Head of caudate nucleus (tissue), 42 donors: ENCODE measurements at regions not wholly inside any gene's neighbourhood (a gene's known extent, or its start where the extent isn't known, plus 50 kb on each side); places are given as distances from the start of the nearest gene placed in this dataset.
A peak's percentile ranks its signal among the peaks of the same experiment; 100 is the strongest.
"Not testable (repeated sequence)": the region's sequence is repeated elsewhere in the genome, so short reads cannot be mapped to it uniquely, and the experiment has no call there.

Experiments
- DNase-seq, 42 donors: peaks; one replicate each; pipeline versions ENCODE4 v3.0.0 to v3.0.0-alpha.2; 2020 to 2021; ENCODE audit warnings: mixed read lengths in 7 of 42
- intact Hi-C: fragments of 100-400 bp; cut with DNase I; formaldehyde crosslinking; loops from one replicate; pipeline ENCODE4 v1.15.0; 2022

DNA sequence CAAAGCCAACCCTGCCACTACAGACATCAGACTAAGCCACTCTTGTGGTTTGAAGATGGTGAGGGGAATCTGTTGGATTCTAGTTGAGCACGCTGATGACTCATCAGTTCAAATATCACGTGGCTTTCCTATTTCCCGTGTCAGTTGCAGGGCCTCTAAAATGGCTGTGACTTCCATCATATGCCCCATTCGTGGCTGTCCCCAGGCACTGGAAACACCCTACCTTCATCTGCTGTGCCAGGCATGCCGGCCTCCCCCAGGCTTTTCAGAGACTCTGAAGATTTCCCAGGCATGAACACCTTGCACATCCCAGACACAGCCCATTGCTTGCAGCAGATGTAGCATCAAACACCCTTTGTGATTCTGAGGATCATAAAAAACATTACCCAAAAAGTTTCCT lies 659.9 kb downstream of the UQCRFS1 start:
- intact Hi-C loops: no loop called here
- DNase-seq: peak in 1 of 42 donors; percentile 35

GRCh38 chr19:28549680-28550277 lies 663.2 kb downstream of the UQCRFS1 start:
- intact Hi-C loops: no loop called here
- no peak for DNase-seq

DNA sequence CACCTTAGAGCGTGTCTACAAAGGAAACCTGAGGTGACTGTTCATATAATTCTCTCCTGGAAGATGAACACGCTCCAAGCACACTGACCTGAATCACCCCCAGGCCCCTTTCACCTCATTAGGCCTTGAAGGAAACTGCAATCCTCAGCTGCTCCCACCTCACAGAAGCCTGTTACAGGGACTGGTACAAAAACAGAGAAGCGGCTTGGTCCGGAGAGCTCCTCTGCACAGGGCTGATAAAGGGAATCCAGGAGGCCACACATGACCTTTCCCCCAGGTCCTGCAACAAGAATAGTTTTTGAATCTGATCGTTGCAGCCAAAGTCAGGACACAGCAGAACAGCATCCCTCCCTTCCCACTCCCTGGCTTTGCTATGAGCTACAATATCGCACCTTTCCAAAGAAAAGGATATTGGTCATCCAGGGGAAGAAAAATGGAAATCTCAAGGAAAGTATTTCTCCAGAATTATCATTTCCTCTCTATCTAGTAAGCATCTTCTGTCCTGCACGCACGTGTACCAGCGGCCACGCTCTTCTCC lies 666.7 kb downstream of the UQCRFS1 start:
- no peak for DNase-seq
- intact Hi-C loops: no loop called here

DNA sequence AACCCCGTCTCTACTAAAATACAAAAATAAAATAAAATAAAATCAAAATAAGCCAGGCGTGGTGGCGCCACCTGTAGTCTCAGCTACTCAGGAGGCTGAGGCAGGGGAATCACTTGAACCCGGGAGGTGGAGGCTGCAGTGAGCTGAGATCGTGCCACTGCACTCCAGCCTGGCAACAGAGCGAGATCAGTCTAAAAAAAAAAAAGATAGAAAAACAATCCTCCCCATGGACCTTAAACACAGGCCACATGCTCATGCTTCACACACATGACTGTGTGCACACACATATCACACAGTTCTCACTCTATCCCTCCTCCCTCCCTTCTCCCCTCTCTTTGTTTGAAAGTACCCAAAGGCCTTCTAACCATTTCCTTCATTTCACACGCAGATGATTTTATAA lies 667.6 kb downstream of the UQCRFS1 start:
- DNase-seq, intact Hi-C loops: not testable (repeated sequence)

- intact Hi-C loops: no loop called here
- DNase-seq: no peak
Observed at GRCh38 chr19:28544451-28545261, 668.3 kb downstream of the UQCRFS1 start.

DNA sequence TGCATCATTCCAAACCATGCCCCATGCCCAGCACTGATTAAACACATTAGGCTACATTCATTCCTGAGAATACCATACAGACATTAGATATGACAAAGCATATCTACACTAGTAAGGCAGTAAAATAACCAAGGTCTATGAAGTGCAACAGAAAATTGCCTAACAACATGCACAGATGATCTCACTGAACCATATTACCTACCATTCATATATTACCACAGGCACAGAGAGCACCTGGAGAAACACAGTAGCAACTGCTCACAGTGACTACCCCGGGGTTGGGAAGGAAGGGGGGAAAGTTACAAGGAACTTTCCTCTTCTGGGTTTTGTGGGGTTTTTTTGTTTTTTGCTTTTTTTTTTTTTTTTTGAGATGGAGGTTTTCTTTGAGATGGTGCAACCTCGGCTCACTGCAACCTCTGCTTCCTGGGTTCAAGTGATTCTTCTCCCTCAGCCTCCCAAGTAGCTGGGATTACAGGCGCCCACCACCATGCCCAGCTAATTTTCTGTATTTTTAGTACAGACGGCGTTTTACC lies 669.6 kb downstream of the UQCRFS1 start:
- DNase-seq: no peak
- intact Hi-C loops: no loop called here

DNA sequence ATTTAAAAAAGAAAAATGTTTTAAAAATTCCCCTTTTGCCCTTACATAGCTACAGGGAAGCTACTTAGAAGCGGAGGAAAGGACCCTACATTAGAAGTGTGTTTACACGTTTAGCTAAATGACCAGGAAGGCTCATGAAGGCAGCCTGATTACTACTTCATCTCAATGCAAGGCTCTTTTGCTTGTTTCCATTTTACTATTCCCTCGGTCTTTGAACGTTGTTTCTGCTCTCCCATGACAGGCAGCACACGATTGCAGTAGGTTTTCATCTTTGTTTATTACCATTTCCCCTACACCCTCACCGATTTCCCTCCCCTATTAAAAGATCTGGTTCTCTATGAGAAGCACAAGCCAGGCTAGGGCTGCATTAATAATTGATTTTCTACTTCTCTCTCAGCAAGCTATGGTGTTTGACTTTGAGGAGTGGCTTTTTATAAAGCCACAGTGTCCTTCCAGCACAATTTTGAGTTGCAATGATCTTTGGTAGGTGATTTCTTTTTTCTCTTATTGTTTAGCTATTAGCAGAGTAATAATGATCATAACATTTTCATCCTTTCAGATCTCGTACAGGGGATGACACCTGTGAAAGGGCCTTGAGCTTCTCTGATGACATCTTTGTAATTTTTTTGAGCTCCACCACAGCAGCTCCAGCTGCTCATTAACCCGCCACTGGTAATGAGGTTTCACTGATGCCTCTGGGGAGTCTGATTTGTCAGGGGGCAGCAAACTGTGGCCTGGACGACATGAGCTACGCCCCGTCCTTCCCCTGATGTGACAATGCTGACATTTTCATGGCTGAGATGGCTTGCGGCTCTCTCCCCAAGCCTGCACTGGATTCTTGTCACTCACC lies 670.3 kb downstream of the UQCRFS1 start:
- intact Hi-C loops: no loop called here
- no peak for DNase-seq

DNA sequence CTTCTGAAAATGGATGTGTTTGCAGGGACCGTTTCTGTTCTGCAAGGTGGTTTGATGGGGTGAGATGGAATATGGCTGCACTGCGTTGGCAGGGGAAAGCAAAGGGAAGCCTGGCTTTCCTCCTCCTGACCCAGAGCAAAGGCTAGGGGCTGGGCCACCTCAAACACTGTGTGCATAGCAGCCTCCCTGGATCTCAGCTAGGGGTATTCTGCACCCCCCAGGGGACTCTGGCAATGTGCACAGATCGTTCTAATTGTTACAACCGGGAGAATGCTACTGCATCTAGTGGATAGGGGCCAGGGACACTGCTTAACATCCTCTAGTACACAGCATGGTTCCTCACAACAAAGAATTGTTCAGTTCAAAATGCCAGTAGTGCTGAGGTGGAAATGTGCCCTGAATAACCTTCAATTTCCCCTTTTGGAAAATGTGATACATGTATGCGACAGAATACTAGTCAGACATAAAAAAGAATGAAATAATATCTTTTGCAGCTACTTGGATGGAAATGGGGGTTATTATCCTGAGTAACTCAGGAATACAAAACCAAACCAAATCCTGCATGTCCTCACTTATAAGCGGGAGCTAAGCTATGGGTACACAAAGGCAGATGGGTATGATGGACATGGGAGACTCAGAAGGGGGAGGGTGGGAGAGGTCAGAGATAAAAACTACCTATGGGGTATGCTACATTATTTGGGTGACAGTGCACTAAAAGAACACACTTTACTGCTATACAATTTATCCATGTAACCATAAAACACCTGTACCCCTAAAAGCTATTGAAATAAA lies 671.2 kb downstream of the UQCRFS1 start:
- no peak for DNase-seq
- intact Hi-C loops: no loop called here

- DNase-seq: no peak
- intact Hi-C loops: no loop called here
Observed at GRCh38 chr19:28541029-28541428, 671.9 kb downstream of the UQCRFS1 start.

GRCh38 chr19:28540385-28540784 lies 672.6 kb downstream of the UQCRFS1 start:
- DNase-seq, intact Hi-C loops: not testable (repeated sequence)

GRCh38 chr19:28539759-28540158 lies 673.2 kb downstream of the UQCRFS1 start:
- intact Hi-C loops: no loop called here
- no peak for DNase-seq

DNA sequence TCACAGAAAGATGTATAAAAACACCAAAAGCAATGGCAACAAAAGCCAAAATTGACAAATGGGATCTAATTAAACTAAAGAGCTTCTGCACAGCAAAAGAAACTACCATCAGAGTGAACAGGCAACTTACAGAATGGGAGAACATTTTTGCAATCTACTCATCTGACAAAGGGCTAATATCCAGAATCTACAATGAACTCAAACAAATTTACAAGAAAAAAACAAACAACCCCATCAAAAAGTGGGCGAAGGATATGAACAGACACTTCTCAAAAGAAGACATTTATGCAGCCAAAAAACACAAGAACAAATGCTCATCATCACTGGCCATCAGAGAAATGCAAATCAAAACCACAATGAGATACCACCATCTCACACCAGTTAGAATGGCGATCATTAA lies 674.4 kb downstream of the UQCRFS1 start:
- intact Hi-C loops: not testable (repeated sequence)

GRCh38 chr19:28537896-28538295 lies 675.1 kb downstream of the UQCRFS1 start:
- DNase-seq: no peak
- intact Hi-C loops: no loop called here

More for the DNA sequence above, 674.4 kb downstream of the UQCRFS1 start:
- DNase-seq: not testable (repeated sequence)

GRCh38 chr19:28537079-28537478 lies 675.9 kb downstream of the UQCRFS1 start:
- intact Hi-C loops: no loop called here
- no peak for DNase-seq

- intact Hi-C loops: no loop called here
- DNase-seq: no peak
Observed at GRCh38 chr19:28535352-28535775, 677.6 kb downstream of the UQCRFS1 start.

GRCh38 chr19:28534766-28535351 lies 678.1 kb downstream of the UQCRFS1 start:
- intact Hi-C loops: no loop called here
- no peak for DNase-seq

GRCh38 chr19:28532765-28533341 lies 680.1 kb downstream of the UQCRFS1 start:
- intact Hi-C loops: no loop called here

DNA sequence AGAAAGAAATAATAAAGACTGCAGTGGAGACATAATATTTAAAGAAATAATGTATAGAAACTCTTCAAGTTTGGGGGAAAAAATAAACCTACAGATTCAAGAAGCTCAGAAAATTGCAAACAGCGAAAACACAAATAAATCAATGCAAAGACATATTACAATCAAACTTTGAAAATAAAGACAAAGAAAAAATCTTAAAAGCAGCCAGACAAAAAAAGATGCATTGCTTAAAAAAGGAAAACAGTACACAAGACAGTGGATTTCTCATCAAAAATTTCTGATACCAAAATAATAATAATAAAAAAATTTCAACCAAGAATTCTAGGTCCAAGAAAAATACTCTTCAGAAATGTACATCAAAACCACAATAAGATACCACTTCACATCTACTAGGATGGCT lies 681.0 kb downstream of the UQCRFS1 start:
- no peak for DNase-seq
- intact Hi-C loops: no loop called here

More at GRCh38 chr19:28532765-28533341, 680.1 kb downstream of the UQCRFS1 start:
- no peak for DNase-seq
